Panc1 (cell line): ENCODE measurements at regions not wholly inside any gene's neighbourhood (a gene's known extent, or its start where the extent isn't known, plus 50 kb on each side); places are given as distances from the start of the nearest gene placed in this dataset.

Experiments
- ATAC-seq: fragments of 200-7000 bp; cut with Tn5 transposase; 2 replicates; pipeline ENCODE4 v1.9.1; 2020; ENCODE audit warnings: mild to moderate bottlenecking, moderate library complexity
- BruUV-seq: library from RNA; stranded (reverse); fragments of 400-500 nt; replicated peaks from 2 replicates; lab custom pipeline; 2021; lab: Mats Ljungman, UMichigan
- CTCF ChIA-PET: fragments of 300-600 bp; sonication (Branson Sonifier 250); formaldehyde crosslinking; loops from one replicate; lab custom pipeline; 2022; ENCODE audit warnings: antibody characterized with exemption; lab: Charles Lee
- POLR2A ChIA-PET: fragments of 300-600 bp; sonication (Branson Sonifier 250); formaldehyde crosslinking; loops from one replicate; lab custom pipeline; 2022; ENCODE audit warnings: antibody characterized with exemption; lab: Charles Lee
- DNase-seq: peaks from one replicate; pipeline ENCODE4 v3.0.0-alpha.2; 2010; ENCODE audit warnings: low read depth, low spot score
- H3K27ac ChIP-seq: 2 replicates; pipeline ENCODE4 v1.5.1; 2011; ENCODE audit warnings: mild to moderate bottlenecking, low read length, inconsistent platforms
- H3K27me3 ChIP-seq: fragments of 200-500 bp; sonication (Bioruptor generic); 2 replicates; pipeline ENCODE4 v1.6.0; 2014; ENCODE audit warnings: low read length, inconsistent platforms; ENCODE audit not compliant: control insufficient read depth, insufficient read depth
- H3K36me3 ChIP-seq: fragments of 200-500 bp; sonication (Bioruptor generic); 2 replicates; pipeline ENCODE4 v1.5.1; 2014; ENCODE audit warnings: inconsistent platforms, mild to moderate bottlenecking, low read length, moderate library complexity; ENCODE audit not compliant: control insufficient read depth, insufficient read depth
- H3K4me1 ChIP-seq: 2 replicates; pipeline ENCODE4 v1.5.1; 2011; ENCODE audit warnings: inconsistent platforms, mild to moderate bottlenecking, low read length, moderate library complexity; ENCODE audit not compliant: control insufficient read depth, insufficient read depth
- H3K4me3 ChIP-seq, 2 experiments: 2 replicates each; pipeline ENCODE4 v1.5.1; 2011 to 2012; ENCODE audit warnings: low read depth in 2 of 2, low read length in 2 of 2, mild to moderate bottlenecking in 2 of 2, inconsistent platforms in 1 of 2, moderate library complexity in 1 of 2
- H3K9me3 ChIP-seq: fragments of 200-500 bp; sonication (Bioruptor generic); 2 replicates; pipeline ENCODE4 v1.5.1; 2014; ENCODE audit warnings: low read depth, mild to moderate bottlenecking, inconsistent platforms, low read length, moderate library complexity; ENCODE audit not compliant: control insufficient read depth, insufficient read depth
- CTCF ChIP-seq: fragments of 450-650 bp; IDR thresholded peaks from 2 replicates; pipeline ENCODE4 v1.5.1; 2017; ENCODE audit warnings: mild to moderate bottlenecking
- POLR2AphosphoS5 ChIP-seq: IDR thresholded peaks from 2 replicates; pipeline ENCODE4 v1.6.1; 2012; ENCODE audit warnings: mild to moderate bottlenecking, low read depth, low read length, moderate library complexity
- REST ChIP-seq, 2 experiments: IDR thresholded peaks; 2 replicates each; pipeline ENCODE4 v1.6.1; 2011 to 2012; ENCODE audit warnings: low read depth in 2 of 2, control low read depth in 1 of 2, low read length in 1 of 2, mild to moderate bottlenecking in 1 of 2, moderate library complexity in 1 of 2; ENCODE audit not compliant: insufficient read depth in 1 of 2
- SIN3A ChIP-seq: IDR thresholded peaks from 2 replicates; pipeline ENCODE4 v1.6.1; 2012; ENCODE audit warnings: low read depth, mild to moderate bottlenecking, low read length, moderate library complexity, borderline replicate concordance; ENCODE audit not compliant: insufficient read depth
- TCF7L2 ChIP-seq: IDR thresholded peaks from 2 replicates; pipeline ENCODE4 v1.6.1; 2011; ENCODE audit warnings: mild to moderate bottlenecking, low read depth, low read length, inconsistent platforms
- in situ Hi-C: cut with HindIII; loops from 2 replicates; pipeline ENCODE4 v1.10.0; 2016; ENCODE audit warnings: low sequenced_read_pairs, low pct_unique_long_range_greater_than_20kb
- intact Hi-C: fragments of 100-400 bp; cut with micrococcal nuclease; formaldehyde crosslinking; loops from one replicate; pipeline ENCODE4 v1.10.0; 2022; ENCODE audit not compliant: unreplicated experiment

GRCh38 chr13:83453300-83453699 lies 429.0 kb downstream of the SLITRK1 start:
- POLR2A ChIA-PET: no interaction called here
- DNase-seq (no peak), ATAC-seq (no peak)
- Histone ChIP-seq H3K9me3 (no peaks in the 10 kb centered on the region), H3K4me1 (no peaks in the 10 kb centered on the region), H3K27ac (no peak overlapping the region), H3K4me3 (no peak overlapping the region), H3K27me3 (no peaks in the 10 kb centered on the region), H3K36me3 (no peaks in the 10 kb centered on the region)
- CTCF ChIA-PET: no interaction called here
- intact Hi-C loops (no loop called here), in situ Hi-C loops (no loop called here)
- TF ChIP-seq SIN3A: no peak
- TF ChIP-seq CTCF: no peak
- no peak for TF ChIP-seq REST (IDR thresholded peaks at IDR 0.05; ENCODE audit: insufficient read depth in 1 of 2, low read depth in 2 of 2, low read length in 1 of 2)
- no peak for TF ChIP-seq TCF7L2
- TF ChIP-seq POLR2AphosphoS5: no peak
- BruUV-seq: no TSS peak

- H3K4me1 ChIP-seq: no peaks in the 10 kb centered on the region
- in situ Hi-C loops: no loop called here
- H3K9me3 ChIP-seq: no peaks in the 10 kb centered on the region
- H3K27me3 ChIP-seq: no peaks in the 10 kb centered on the region
- no TSS peak for BruUV-seq
- no peak for DNase-seq
- POLR2A ChIA-PET: no interaction called here
- no peaks in the 10 kb centered on the region for H3K36me3 ChIP-seq
- CTCF ChIA-PET: no interaction called here
- intact Hi-C loops: no loop called here
- H3K27ac ChIP-seq: no peak overlapping the region
- H3K4me3 ChIP-seq: no peak overlapping the region
- ATAC-seq: no peak
- no peak for TF ChIP-seq POLR2AphosphoS5
Measured at GRCh38 chr13:83452292-83452950, 429.9 kb downstream of the SLITRK1 start.

DNA sequence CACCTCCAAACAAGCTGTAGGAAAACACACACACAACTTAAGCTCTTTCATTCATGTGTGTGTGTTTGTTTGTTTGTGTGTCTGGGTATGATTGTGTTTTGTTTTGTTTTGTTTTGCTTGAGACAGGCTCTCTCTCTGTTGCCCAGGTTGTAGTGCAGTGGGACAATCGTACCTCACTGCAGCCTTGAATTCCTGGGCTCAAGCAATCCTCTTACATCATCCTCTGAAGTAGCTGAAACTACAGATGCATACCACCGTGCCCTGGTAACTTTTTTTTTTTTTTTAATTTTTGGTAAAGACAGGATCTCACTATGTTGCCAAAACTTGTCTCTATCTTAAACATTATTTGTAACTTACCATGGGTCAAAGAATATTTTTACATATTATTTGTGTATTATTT lies 431.7 kb downstream of the SLITRK1 start:
- ATAC-seq: no peak
- Histone ChIP-seq H3K27me3 (no peaks in the 10 kb centered on the region), H3K27ac (no peak overlapping the region), H3K36me3 (no peaks in the 10 kb centered on the region), H3K4me1 (no peaks in the 10 kb centered on the region), H3K9me3 (no peaks in the 10 kb centered on the region), H3K4me3 (no peak overlapping the region)
- no peak for DNase-seq
- in situ Hi-C loops: no loop called here
- ChIA-PET CTCF (no interaction called here), POLR2A (interaction anchor here (0.7 kb wide), 1 partner anchor 126 kb away, joined by 6 read pairs; no protein-coding TSS in a partner anchor)
- no TSS peak for BruUV-seq
- TF ChIP-seq CTCF (no peak), TCF7L2 (no peak), SIN3A (no peak), POLR2AphosphoS5 (no peak), REST (IDR thresholded peaks at IDR 0.05; ENCODE audit: insufficient read depth in 1 of 2, low read depth in 2 of 2, low read length in 1 of 2) (no peak)
- intact Hi-C loops: no loop called here
